NB4 (cell line): ENCODE measurements at regions not wholly inside any gene's neighbourhood (a gene's known extent, or its start where the extent isn't known, plus 50 kb on each side); places are given as distances from the start of the nearest gene placed in this dataset.

Experiments used
- MYC ChIP-seq: IDR thresholded peaks from 2 replicates; pipeline ENCODE4 v1.6.1; 2011; ENCODE audit warnings: low read depth, low read length
- POLR2A ChIP-seq: IDR thresholded peaks from 2 replicates; pipeline ENCODE4 v1.6.1; 2011; ENCODE audit warnings: mild to moderate bottlenecking; ENCODE audit not compliant: insufficient read length; ENCODE audit errors: extremely low read depth
- TF ChIP-seq, protein P1 (sequence below): IDR thresholded peaks from one replicate; pipeline ENCODE4 v1.5.1; 2012; ENCODE audit warnings: low read depth, low read length

DNA sequence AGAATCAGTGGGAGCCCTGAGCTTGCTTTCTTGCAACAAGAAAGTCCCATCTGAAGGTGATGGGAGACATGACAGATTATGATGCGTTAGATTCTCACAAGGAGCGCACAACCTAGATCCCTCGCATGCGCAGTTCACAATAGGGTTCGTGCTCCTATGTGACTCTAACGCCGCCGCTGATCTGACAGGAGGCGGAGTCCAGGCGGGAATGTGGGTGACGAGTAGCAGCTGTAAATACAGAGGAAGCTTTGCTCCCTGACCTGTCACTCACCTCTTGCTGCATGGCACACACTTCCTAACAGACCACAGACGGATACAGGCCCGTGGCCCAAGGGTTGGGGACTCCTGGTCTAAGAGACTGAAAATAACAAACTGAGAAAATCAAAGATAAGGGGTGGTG, 1163.4 kb upstream of the AUTS2 start:
- TF ChIP-seq, protein P1, sequence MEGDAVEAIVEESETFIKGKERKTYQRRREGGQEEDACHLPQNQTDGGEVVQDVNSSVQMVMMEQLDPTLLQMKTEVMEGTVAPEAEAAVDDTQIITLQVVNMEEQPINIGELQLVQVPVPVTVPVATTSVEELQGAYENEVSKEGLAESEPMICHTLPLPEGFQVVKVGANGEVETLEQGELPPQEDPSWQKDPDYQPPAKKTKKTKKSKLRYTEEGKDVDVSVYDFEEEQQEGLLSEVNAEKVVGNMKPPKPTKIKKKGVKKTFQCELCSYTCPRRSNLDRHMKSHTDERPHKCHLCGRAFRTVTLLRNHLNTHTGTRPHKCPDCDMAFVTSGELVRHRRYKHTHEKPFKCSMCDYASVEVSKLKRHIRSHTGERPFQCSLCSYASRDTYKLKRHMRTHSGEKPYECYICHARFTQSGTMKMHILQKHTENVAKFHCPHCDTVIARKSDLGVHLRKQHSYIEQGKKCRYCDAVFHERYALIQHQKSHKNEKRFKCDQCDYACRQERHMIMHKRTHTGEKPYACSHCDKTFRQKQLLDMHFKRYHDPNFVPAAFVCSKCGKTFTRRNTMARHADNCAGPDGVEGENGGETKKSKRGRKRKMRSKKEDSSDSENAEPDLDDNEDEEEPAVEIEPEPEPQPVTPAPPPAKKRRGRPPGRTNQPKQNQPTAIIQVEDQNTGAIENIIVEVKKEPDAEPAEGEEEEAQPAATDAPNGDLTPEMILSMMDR: no peak
- no peak for TF ChIP-seq POLR2A
- no peak for TF ChIP-seq MYC
